ENCODE measurements at regions not wholly inside any gene's neighbourhood (a gene's known extent, or its start where the extent isn't known, plus 50 kb on each side); places are given as distances from the start of the nearest gene placed in this dataset.

- H4K20me1 ChIP-seq (ENCODE audit: control insufficient read depth, insufficient read depth, low read depth, low read length): no peaks in the 10 kb centered on the region
- H3K36me3 ChIP-seq (ENCODE audit: control insufficient read depth, low read length): no peaks in the 10 kb centered on the region
- H3F3A ChIP-seq (ENCODE audit: control insufficient read depth, insufficient read depth): no peaks in the 10 kb centered on the region
- TF ChIP-seq EZH2phosphoT487 (IDR thresholded peaks at IDR 0.05; ENCODE audit: borderline replicate concordance, low read length) (no peak), CTCF (IDR thresholded peaks at IDR 0.05; ENCODE audit: low read depth, low read length, poor library complexity, severe bottlenecking) (no peak)
- H3K4me3 ChIP-seq (ENCODE audit: low read length): no peak overlapping the region
- H3K9me2 ChIP-seq (replicated peaks; ENCODE audit: control insufficient read depth, low read length): no peaks in the 10 kb centered on the region
- no peak overlapping the region for H3K27ac ChIP-seq (ENCODE audit: low read depth, low read length)
- H3K9me3 ChIP-seq (ENCODE audit: control insufficient read depth, insufficient read depth, low read length): no peaks in the 10 kb centered on the region
- no peak overlapping the region for H3K4me2 ChIP-seq (ENCODE audit: low read length)
- no peaks in the 10 kb centered on the region for H3K79me2 ChIP-seq (ENCODE audit: control insufficient read depth, low read length)
- no peaks in the 10 kb centered on the region for H3K27me3 ChIP-seq (ENCODE audit: control insufficient read depth, low read length)
- H3K4me1 ChIP-seq (ENCODE audit: control insufficient read depth, low read length): peaks cover 7% of the 10 kb centered on the region
Observed at GRCh38 chr1:194039578-194039977, 853.2 kb upstream of the B3GALT2 start.

GRCh38 chr1:194033646-194034045 lies 847.2 kb upstream of the B3GALT2 start:
- Histone ChIP-seq H3K4me1 (ENCODE audit: control insufficient read depth, low read length) (no peaks in the 10 kb centered on the region), H3K27ac (ENCODE audit: low read depth, low read length) (no peak overlapping the region), H3K4me3 (ENCODE audit: low read length) (no peak overlapping the region), H3F3A (ENCODE audit: control insufficient read depth, insufficient read depth) (no peaks in the 10 kb centered on the region), H3K9me3 (ENCODE audit: control insufficient read depth, insufficient read depth, low read length) (peaks cover 15% of the 10 kb centered on the region; the same call in 1 of the 2 replicates), H3K9me2 (replicated peaks; ENCODE audit: control insufficient read depth, low read length) (no peaks in the 10 kb centered on the region), H3K36me3 (ENCODE audit: control insufficient read depth, low read length) (no peaks in the 10 kb centered on the region), H3K79me2 (ENCODE audit: control insufficient read depth, low read length) (no peaks in the 10 kb centered on the region), H3K27me3 (ENCODE audit: control insufficient read depth, low read length) (no peaks in the 10 kb centered on the region), H4K20me1 (ENCODE audit: control insufficient read depth, insufficient read depth, low read depth, low read length) (no peaks in the 10 kb centered on the region), H3K4me2 (ENCODE audit: low read length) (no peak overlapping the region)
- TF ChIP-seq EZH2phosphoT487 (IDR thresholded peaks at IDR 0.05; ENCODE audit: borderline replicate concordance, low read length) (no peak), CTCF (IDR thresholded peaks at IDR 0.05; ENCODE audit: low read depth, low read length, poor library complexity, severe bottlenecking) (no peak)

- no peaks in the 10 kb centered on the region for H3K36me3 ChIP-seq (ENCODE audit: control insufficient read depth, low read length)
- H3K9me3 ChIP-seq (ENCODE audit: control insufficient read depth, insufficient read depth, low read length): peaks cover 6% of the 10 kb centered on the region; the same call in 1 of the 2 replicates
- H3K79me2 ChIP-seq (ENCODE audit: control insufficient read depth, low read length): no peaks in the 10 kb centered on the region
- H3K4me2 ChIP-seq (ENCODE audit: low read length): no peak overlapping the region
- no peaks in the 10 kb centered on the region for H4K20me1 ChIP-seq (ENCODE audit: control insufficient read depth, insufficient read depth, low read depth, low read length)
- TF ChIP-seq CTCF (IDR thresholded peaks at IDR 0.05; ENCODE audit: low read depth, low read length, poor library complexity, severe bottlenecking) (no peak), EZH2phosphoT487 (IDR thresholded peaks at IDR 0.05; ENCODE audit: borderline replicate concordance, low read length) (no peak)
- H3K4me3 ChIP-seq (ENCODE audit: low read length): no peak overlapping the region
- no peaks in the 10 kb centered on the region for H3K27me3 ChIP-seq (ENCODE audit: control insufficient read depth, low read length)
- no peaks in the 10 kb centered on the region for H3F3A ChIP-seq (ENCODE audit: control insufficient read depth, insufficient read depth)
- no peaks in the 10 kb centered on the region for H3K9me2 ChIP-seq (replicated peaks; ENCODE audit: control insufficient read depth, low read length)
- no peak overlapping the region for H3K27ac ChIP-seq (ENCODE audit: low read depth, low read length)
- H3K4me1 ChIP-seq (ENCODE audit: control insufficient read depth, low read length): peaks cover 17% of the 10 kb centered on the region
Observed at GRCh38 chr1:194028002-194028401, 841.6 kb upstream of the B3GALT2 start.
